B cell (primary cell): ENCODE measurements at regions not wholly inside any gene's neighbourhood (a gene's known extent, or its start where the extent isn't known, plus 50 kb on each side); places are given as distances from the start of the nearest gene placed in this dataset.

Source experiments
- EZH2 ChIP-seq: IDR thresholded peaks from 2 replicates; pipeline ENCODE4 v1.6.1; 2012; ENCODE audit warnings: borderline replicate concordance, low read depth, mild to moderate bottlenecking, moderate library complexity, low read length; ENCODE audit not compliant: insufficient read depth, poor library complexity, severe bottlenecking
- TF ChIP-seq, protein P1 (sequence below): fragments of 200-600 bp; IDR thresholded peaks from one replicate; pipeline ENCODE4 v1.8.0; 2022; ENCODE audit warnings: antibody characterized with exemption, mild to moderate bottlenecking

DNA sequence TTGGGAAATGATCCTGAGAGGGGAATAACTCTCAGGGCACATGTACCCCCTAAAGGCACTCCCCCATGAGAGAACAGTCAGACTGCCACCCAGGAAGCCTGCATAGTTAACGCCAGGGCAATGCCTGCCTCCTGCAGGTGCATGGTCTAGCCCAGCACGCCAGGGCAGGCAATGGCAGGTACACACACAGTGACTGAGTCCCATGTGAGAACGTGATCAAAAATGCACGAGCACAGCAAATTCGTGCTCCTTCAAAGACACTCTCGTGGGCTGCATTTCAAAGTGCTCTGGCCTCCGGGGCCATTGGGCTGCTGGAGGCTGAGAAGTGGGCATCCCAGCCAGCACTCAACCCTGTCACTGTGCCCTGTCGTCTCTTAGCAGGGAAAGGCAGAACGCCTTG lies 79.7 kb downstream of the SHANK2 start:
- TF ChIP-seq, protein P1, sequence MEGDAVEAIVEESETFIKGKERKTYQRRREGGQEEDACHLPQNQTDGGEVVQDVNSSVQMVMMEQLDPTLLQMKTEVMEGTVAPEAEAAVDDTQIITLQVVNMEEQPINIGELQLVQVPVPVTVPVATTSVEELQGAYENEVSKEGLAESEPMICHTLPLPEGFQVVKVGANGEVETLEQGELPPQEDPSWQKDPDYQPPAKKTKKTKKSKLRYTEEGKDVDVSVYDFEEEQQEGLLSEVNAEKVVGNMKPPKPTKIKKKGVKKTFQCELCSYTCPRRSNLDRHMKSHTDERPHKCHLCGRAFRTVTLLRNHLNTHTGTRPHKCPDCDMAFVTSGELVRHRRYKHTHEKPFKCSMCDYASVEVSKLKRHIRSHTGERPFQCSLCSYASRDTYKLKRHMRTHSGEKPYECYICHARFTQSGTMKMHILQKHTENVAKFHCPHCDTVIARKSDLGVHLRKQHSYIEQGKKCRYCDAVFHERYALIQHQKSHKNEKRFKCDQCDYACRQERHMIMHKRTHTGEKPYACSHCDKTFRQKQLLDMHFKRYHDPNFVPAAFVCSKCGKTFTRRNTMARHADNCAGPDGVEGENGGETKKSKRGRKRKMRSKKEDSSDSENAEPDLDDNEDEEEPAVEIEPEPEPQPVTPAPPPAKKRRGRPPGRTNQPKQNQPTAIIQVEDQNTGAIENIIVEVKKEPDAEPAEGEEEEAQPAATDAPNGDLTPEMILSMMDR, result no peak
- no peak for TF ChIP-seq EZH2
